ENCODE measurements at regions not wholly inside any gene's neighbourhood (a gene's known extent, or its start where the extent isn't known, plus 50 kb on each side); places are given as distances from the start of the nearest gene placed in this dataset.

- no peak overlapping the region for H3K4me3 ChIP-seq
- no peaks in the 10 kb centered on the region for H3K9me3 ChIP-seq
- H3K27me3 ChIP-seq: peaks cover 0 to 3% of the 10 kb centered on the region in 2 donors
- H3K27ac ChIP-seq: no peak overlapping the region
- no peak for DNase-seq
- intact Hi-C loops (cut with DNase I; ENCODE audit: low total_unique reads): no loop called here
- H3K36me3 ChIP-seq: no peaks in the 10 kb centered on the region
- H3K4me1 ChIP-seq: no peaks in the 10 kb centered on the region
- no peak for TF ChIP-seq CTCF (IDR thresholded peaks at IDR 0.05)
Measured at GRCh38 chr1:200332716-200333115, 77.1 kb downstream of the ZNF281 start.

GRCh38 chr1:200330741-200331428 lies 79.0 kb downstream of the ZNF281 start:
- intact Hi-C loops (cut with DNase I; ENCODE audit: low total_unique reads): no loop called here
- Histone ChIP-seq H3K27ac (no peak overlapping the region), H3K36me3 (no peaks in the 10 kb centered on the region), H3K9me3 (no peaks in the 10 kb centered on the region), H3K27me3 (peaks cover 0 to 5% of the 10 kb centered on the region in 2 donors), H3K4me1 (no peaks in the 10 kb centered on the region), H3K4me3 (no peak overlapping the region)
- DNase-seq: no peak
- TF ChIP-seq CTCF (IDR thresholded peaks at IDR 0.05): no peak

- TF ChIP-seq CTCF (IDR thresholded peaks at IDR 0.05): no peak
- intact Hi-C loops (cut with DNase I; ENCODE audit: low total_unique reads): no loop called here
- Histone ChIP-seq H3K27me3 (peaks cover 0 to 5% of the 10 kb centered on the region in 2 donors), H3K36me3 (no peaks in the 10 kb centered on the region), H3K27ac (no peak overlapping the region), H3K4me3 (no peak overlapping the region), H3K9me3 (no peaks in the 10 kb centered on the region), H3K4me1 (no peaks in the 10 kb centered on the region)
- DNase-seq: no peak
Measured at GRCh38 chr1:200329208-200329882, 80.5 kb downstream of the ZNF281 start.

GRCh38 chr1:200328379-200328778 lies 81.5 kb downstream of the ZNF281 start:
- Histone ChIP-seq H3K36me3 (no peaks in the 10 kb centered on the region), H3K4me3 (no peak overlapping the region), H3K27me3 (peaks cover 0 to 5% of the 10 kb centered on the region in 2 donors), H3K4me1 (no peaks in the 10 kb centered on the region), H3K9me3 (no peaks in the 10 kb centered on the region), H3K27ac (no peak overlapping the region)
- DNase-seq: no peak
- TF ChIP-seq CTCF (IDR thresholded peaks at IDR 0.05): no peak
- intact Hi-C loops (cut with DNase I; ENCODE audit: low total_unique reads): no loop called here

- H3K4me3 ChIP-seq: no peak overlapping the region
- H3K4me1 ChIP-seq: no peaks in the 10 kb centered on the region
- no peak overlapping the region for H3K27ac ChIP-seq
- H3K27me3 ChIP-seq: peaks cover 0 to 5% of the 10 kb centered on the region in 2 donors
- no peaks in the 10 kb centered on the region for H3K36me3 ChIP-seq
- DNase-seq: no peak
- intact Hi-C loops (cut with DNase I; ENCODE audit: low total_unique reads): no loop called here
- TF ChIP-seq CTCF (IDR thresholded peaks at IDR 0.05): no peak
- no peaks in the 10 kb centered on the region for H3K9me3 ChIP-seq
Measured at GRCh38 chr1:200323856-200324400, 85.9 kb downstream of the ZNF281 start.
